Natural killer cell (primary cell): ENCODE measurements at regions not wholly inside any gene's neighbourhood (a gene's known extent, or its start where the extent isn't known, plus 50 kb on each side); places are given as distances from the start of the nearest gene placed in this dataset.

ENCODE experiments used
- ATAC-seq, 3 donors: fragments of 150-1000 bp in 2 of 3; fragments of 200-7000 bp in 1 of 3; cut with Tn5 transposase; 1 replicate in 1 of 3; 2 replicates in 2 of 3; pipeline ENCODE4 v1.10.0; 2021; ENCODE audit warnings: mild to moderate bottlenecking in 2 of 3, moderate library complexity in 2 of 3
- DNase-seq, 2 donors: peaks; one replicate each; pipeline versions ENCODE4 v3.0.0 to v3.0.0-alpha.2; 2013 to 2021; ENCODE audit warnings: mixed read lengths in 1 of 2
- H3K27ac ChIP-seq: one replicate; pipeline ENCODE4 v1.5.1; 2013; ENCODE audit warnings: mild to moderate bottlenecking, low read length
- H3K27me3 ChIP-seq: one replicate; pipeline ENCODE4 v1.6.1; 2013; ENCODE audit warnings: low read length; ENCODE audit not compliant: control insufficient read depth, insufficient read depth
- H3K36me3 ChIP-seq: one replicate; pipeline ENCODE4 v1.6.1; 2013; ENCODE audit warnings: low read length; ENCODE audit not compliant: control insufficient read depth, insufficient read depth
- H3K4me1 ChIP-seq: one replicate; pipeline ENCODE4 v1.6.1; 2013; ENCODE audit warnings: low read length; ENCODE audit not compliant: control insufficient read depth, insufficient read depth
- H3K4me3 ChIP-seq: one replicate; pipeline ENCODE4 v1.5.1; 2013; ENCODE audit warnings: low read length
- H3K9me3 ChIP-seq: one replicate; pipeline ENCODE4 v1.6.1; 2013; ENCODE audit warnings: low read length; ENCODE audit not compliant: control insufficient read depth, insufficient read depth
- H3K27ac Mint-ChIP-seq, 2 donors: one replicate each; pipeline ENCODE4 v1.8.0; 2022; ENCODE audit warnings: mild to moderate bottlenecking in 2 of 2, mixed read lengths in 2 of 2, moderate library complexity in 1 of 2
- H3K27me3 Mint-ChIP-seq, 2 donors: one replicate each; pipeline ENCODE4 v1.8.0; 2022; ENCODE audit warnings: low read depth in 2 of 2, mixed read lengths in 2 of 2
- H3K36me3 Mint-ChIP-seq: one replicate; pipeline ENCODE4 v1.8.0; 2022; ENCODE audit warnings: mixed read lengths
- H3K4me1 Mint-ChIP-seq, 2 donors: one replicate each; pipeline ENCODE4 v1.8.0; 2022; ENCODE audit warnings: mixed read lengths in 2 of 2
- H3K4me3 Mint-ChIP-seq: one replicate; pipeline ENCODE4 v1.8.0; 2022; ENCODE audit warnings: mild to moderate bottlenecking, moderate library complexity, mixed read lengths
- H3K9me3 Mint-ChIP-seq, 2 donors: one replicate each; pipeline ENCODE4 v1.8.0; 2022; ENCODE audit warnings: mixed read lengths in 2 of 2
- WGBS: methylation state at CpG from one replicate; pipeline ENCODE4 v1.1.7; 2013; ENCODE audit warnings: missing lambda C conversion rate; ENCODE audit not compliant: insufficient coverage; 5-methylcytosine and 5-hydroxymethylcytosine counted together
- intact Hi-C: fragments of 100-400 bp; cut with micrococcal nuclease; formaldehyde crosslinking; loops from one replicate; pipeline ENCODE4 v1.14.2; 2022
- TF ChIP-seq, protein P1 (sequence below): fragments of 200-600 bp; IDR thresholded peaks from one replicate; pipeline ENCODE4 v1.8.0; 2022; ENCODE audit warnings: antibody characterized with exemption

DNA sequence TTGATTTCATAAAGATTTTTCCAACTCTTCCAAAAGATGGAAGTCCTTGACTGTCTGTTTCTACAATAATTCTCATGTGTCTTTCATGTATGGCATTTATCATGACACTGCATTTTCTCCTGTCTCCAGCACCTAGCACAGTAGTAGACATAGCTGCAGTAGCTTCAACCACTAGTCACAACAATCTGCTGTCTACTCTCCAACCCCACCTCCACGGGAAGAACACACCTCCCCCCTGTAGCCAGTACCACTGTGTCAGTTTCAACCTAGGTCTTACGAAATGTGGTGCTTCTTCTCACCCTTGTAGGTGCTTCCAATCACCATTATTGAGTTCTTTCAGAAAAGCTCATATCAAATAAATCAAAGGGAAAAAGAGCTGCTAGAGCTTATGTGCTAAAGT, 425.1 kb upstream of the ADAMTS5 start:
- TF ChIP-seq, protein P1, sequence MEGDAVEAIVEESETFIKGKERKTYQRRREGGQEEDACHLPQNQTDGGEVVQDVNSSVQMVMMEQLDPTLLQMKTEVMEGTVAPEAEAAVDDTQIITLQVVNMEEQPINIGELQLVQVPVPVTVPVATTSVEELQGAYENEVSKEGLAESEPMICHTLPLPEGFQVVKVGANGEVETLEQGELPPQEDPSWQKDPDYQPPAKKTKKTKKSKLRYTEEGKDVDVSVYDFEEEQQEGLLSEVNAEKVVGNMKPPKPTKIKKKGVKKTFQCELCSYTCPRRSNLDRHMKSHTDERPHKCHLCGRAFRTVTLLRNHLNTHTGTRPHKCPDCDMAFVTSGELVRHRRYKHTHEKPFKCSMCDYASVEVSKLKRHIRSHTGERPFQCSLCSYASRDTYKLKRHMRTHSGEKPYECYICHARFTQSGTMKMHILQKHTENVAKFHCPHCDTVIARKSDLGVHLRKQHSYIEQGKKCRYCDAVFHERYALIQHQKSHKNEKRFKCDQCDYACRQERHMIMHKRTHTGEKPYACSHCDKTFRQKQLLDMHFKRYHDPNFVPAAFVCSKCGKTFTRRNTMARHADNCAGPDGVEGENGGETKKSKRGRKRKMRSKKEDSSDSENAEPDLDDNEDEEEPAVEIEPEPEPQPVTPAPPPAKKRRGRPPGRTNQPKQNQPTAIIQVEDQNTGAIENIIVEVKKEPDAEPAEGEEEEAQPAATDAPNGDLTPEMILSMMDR, result no peak
- Histone ChIP-seq H3K4me3 (no peak overlapping the region), H3K36me3 (no peaks in the 10 kb centered on the region), H3K9me3 (no peaks in the 10 kb centered on the region), H3K4me1 (no peaks in the 10 kb centered on the region), H3K27me3 (no peaks in the 10 kb centered on the region), H3K27ac (no peak overlapping the region)
- Mint-ChIP-seq H3K4me3 (no peak overlapping the region), H3K4me1 (no peaks in the 10 kb centered on the region), H3K36me3 (peaks cover 5% of the 10 kb centered on the region), H3K27ac (no peak overlapping the region), H3K27me3 (no peaks in the 10 kb centered on the region), H3K9me3 (peaks cover 6 to 13% of the 10 kb centered on the region in 2 donors)
- intact Hi-C loops, result no loop called here
- DNase-seq, result no peak
- no peak for ATAC-seq
- 83% methylated on average over 2 of the region's 2 CpGs for WGBS

DNA sequence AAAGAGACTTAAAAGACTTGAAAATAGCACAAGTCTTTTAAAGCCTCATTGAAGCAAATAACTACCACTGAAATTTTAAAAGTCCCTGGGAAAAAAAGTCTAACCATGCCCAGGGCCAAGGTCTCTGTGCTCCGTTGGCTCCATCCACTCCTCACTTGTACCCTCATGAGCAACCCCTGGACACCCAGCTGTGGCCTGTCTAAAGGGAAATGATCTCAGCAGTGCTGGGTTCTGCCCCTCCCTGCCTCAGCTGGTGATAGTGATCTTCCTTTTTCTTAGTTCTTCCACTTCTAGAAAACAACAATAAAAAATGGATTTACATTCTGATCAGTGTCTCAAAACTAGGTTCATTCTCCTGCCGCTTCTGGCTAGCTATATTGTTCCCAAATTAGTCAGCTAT, 423.5 kb upstream of the ADAMTS5 start:
- Histone ChIP-seq H3K27me3 (no peaks in the 10 kb centered on the region), H3K36me3 (no peaks in the 10 kb centered on the region), H3K4me3 (no peak overlapping the region), H3K4me1 (no peaks in the 10 kb centered on the region), H3K9me3 (peaks cover 2% of the 10 kb centered on the region), H3K27ac (no peak overlapping the region)
- no peak overlapping the region for H3K4me3 Mint-ChIP-seq
- WGBS, result 81% methylated on average over 2 of the region's 2 CpGs
- intact Hi-C loops, result no loop called here
- TF ChIP-seq, protein P1, result no peak
- DNase-seq (no peak), ATAC-seq (no peak)
- H3K36me3 Mint-ChIP-seq, result peaks cover 5% of the 10 kb centered on the region
- H3K27me3 Mint-ChIP-seq, result no peaks in the 10 kb centered on the region
- no peak overlapping the region for H3K27ac Mint-ChIP-seq
- H3K9me3 Mint-ChIP-seq, result peaks cover 4 to 10% of the 10 kb centered on the region in 2 donors
- no peaks in the 10 kb centered on the region for H3K4me1 Mint-ChIP-seq

DNA sequence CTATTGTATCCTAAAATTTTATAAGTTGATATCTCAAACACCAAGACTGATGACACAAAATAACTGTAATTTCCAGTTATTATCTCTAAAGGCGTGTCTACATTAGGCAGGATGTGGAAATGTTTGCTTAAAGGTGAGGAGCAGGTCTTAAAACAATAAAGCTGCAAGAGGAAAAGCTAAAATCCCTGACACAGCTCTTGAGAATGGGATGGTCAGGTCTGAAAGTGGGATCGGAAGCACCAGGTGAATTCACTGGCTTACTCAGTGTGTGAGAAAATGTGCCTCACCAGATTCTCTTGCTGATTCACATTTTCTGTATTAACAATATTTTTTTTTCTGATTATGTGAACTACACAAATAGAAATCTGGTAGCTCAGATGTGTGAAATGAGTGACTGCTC, 421.9 kb upstream of the ADAMTS5 start:
- H3K27me3 Mint-ChIP-seq, result no peaks in the 10 kb centered on the region
- H3K4me1 ChIP-seq, result no peaks in the 10 kb centered on the region
- H3K4me3 Mint-ChIP-seq, result no peak overlapping the region
- WGBS, result 70% methylated on average over 2 of the region's 2 CpGs
- intact Hi-C loops, result no loop called here
- H3K27ac ChIP-seq, result no peak overlapping the region
- ATAC-seq (no peak), DNase-seq (no peak)
- H3K9me3 Mint-ChIP-seq, result peaks cover 4 to 8% of the 10 kb centered on the region in 2 donors
- no peaks in the 10 kb centered on the region for H3K4me1 Mint-ChIP-seq
- TF ChIP-seq, protein P1, result no peak
- no peak overlapping the region for H3K4me3 ChIP-seq
- H3K36me3 ChIP-seq, result no peaks in the 10 kb centered on the region
- H3K9me3 ChIP-seq, result peaks cover 2% of the 10 kb centered on the region
- H3K36me3 Mint-ChIP-seq, result peaks cover 5% of the 10 kb centered on the region
- H3K27me3 ChIP-seq, result no peaks in the 10 kb centered on the region
- no peak overlapping the region for H3K27ac Mint-ChIP-seq

DNA sequence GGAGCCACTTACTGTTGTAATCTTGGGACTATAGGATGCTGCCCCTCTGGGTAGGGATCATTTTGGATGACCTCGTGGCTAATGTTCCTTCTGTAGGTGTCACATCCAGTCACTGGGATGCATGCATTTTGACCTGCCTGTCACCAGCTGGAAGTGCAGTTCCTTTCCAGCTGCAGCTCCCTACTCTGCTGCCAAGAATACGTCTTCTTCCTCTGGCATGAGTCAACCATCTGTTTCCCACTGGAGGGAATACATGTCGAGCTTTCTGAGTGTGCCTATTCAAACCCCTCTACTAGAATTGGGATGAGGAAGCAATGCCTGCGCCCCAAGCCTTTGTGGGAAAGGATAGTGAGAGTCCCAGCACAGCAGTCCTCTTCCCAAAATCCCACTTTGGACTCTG, 415.5 kb upstream of the ADAMTS5 start:
- H3K27me3 Mint-ChIP-seq, result no peaks in the 10 kb centered on the region
- peaks cover 5 to 10% of the 10 kb centered on the region in 2 donors for H3K9me3 Mint-ChIP-seq
- Histone ChIP-seq H3K27me3 (no peaks in the 10 kb centered on the region), H3K4me3 (no peak overlapping the region), H3K27ac (no peak overlapping the region), H3K36me3 (no peaks in the 10 kb centered on the region), H3K4me1 (no peaks in the 10 kb centered on the region), H3K9me3 (peaks cover 2% of the 10 kb centered on the region)
- intact Hi-C loops, result no loop called here
- H3K27ac Mint-ChIP-seq, result no peak overlapping the region
- no peaks in the 10 kb centered on the region for H3K36me3 Mint-ChIP-seq
- WGBS, result 75% methylated on average over 2 of the region's 4 CpGs
- H3K4me1 Mint-ChIP-seq, result no peaks in the 10 kb centered on the region
- DNase-seq (no peak), ATAC-seq (no peak)
- H3K4me3 Mint-ChIP-seq, result no peak overlapping the region
- TF ChIP-seq, protein P1, result no peak
